ENCODE measurements at regions not wholly inside any gene's neighbourhood (a gene's known extent, or its start where the extent isn't known, plus 50 kb on each side); places are given as distances from the start of the nearest gene placed in this dataset.

DNA sequence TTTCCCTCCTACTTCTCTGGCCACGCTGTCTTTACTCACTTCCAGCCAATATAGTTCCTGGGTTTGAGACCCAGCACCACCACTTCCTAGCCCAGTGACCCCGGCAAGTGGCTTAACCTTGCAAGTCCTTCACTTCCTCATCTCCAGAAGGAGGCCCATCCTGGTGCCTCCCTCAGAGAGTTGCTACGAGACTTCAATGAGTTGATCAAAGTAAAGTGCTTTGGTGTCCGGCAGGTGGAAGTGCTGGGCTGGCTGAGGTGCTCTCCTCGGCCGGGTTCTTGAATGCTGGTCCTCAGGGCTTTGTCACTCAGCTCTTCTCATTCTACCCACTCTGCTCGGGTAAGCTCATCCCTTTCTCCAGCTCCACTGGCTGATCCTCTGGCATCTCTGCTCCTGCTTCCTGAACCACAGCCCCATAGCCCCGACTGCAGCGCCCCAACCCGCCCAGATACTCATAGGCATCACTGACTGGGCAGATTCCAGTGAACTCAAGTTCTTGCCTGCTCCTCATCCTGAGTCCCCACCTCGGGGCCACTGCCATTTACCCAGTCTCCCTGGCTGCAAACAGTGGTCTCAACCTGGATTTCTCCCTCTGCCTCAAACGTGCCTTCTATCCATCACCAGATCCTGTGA lies 75.8 kb upstream of the WNT4 start:
- H3K4me1 ChIP-seq (ENCODE audit: control insufficient read depth, insufficient read depth, low read length) = no peaks in the 10 kb centered on the region
- 86% methylated on average over 11 of the region's 12 CpGs for WGBS (ENCODE audit: insufficient coverage)
- no peaks in the 10 kb centered on the region for H3K9me3 ChIP-seq (replicated peaks; ENCODE audit: control insufficient read depth, low read depth, low read length)
- DNase-seq = no peak
- peaks cover 25% of the 10 kb centered on the region for H3K27me3 ChIP-seq (ENCODE audit: control insufficient read depth, insufficient read depth, low read length)
- no peaks in the 10 kb centered on the region for H3K36me3 ChIP-seq (ENCODE audit: control insufficient read depth, insufficient read depth, low read length)
- no peak overlapping the region for H3K4me3 ChIP-seq (ENCODE audit: low read length)
- no peak overlapping the region for H3K27ac ChIP-seq (ENCODE audit: low read length)

DNA sequence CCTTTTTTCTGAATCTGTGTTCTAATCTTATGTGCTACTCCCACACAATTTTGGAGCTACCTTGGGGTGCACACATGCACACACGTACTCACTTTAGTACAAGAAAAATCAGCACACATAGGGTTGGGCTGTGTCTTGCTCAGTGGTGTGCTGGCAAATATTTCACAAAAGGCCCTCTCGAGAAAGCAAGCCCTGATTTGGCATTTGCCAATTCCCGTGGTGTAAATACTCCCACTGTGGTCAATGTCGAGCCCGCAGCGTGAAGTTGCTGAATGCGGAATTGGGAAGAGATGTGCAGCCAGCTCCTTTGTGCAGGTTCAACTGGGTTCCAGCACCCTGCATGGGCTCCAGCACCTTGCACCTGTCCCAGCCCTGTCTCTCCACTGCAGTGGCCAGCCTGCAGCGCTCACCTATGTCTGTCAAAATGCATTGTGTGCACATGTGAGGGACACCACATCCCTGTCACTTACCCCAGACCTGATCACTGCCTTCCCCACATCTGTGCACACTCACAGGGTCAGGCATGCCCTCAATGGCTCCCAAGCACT lies 78.4 kb upstream of the WNT4 start:
- Histone ChIP-seq H3K27ac (ENCODE audit: low read length) (no peak overlapping the region), H3K9me3 (replicated peaks; ENCODE audit: control insufficient read depth, low read depth, low read length) (peaks cover 4% of the 10 kb centered on the region), H3K27me3 (ENCODE audit: control insufficient read depth, insufficient read depth, low read length) (peaks cover 27% of the 10 kb centered on the region), H3K36me3 (ENCODE audit: control insufficient read depth, insufficient read depth, low read length) (no peaks in the 10 kb centered on the region), H3K4me3 (ENCODE audit: low read length) (no peak overlapping the region), H3K4me1 (ENCODE audit: control insufficient read depth, insufficient read depth, low read length) (no peaks in the 10 kb centered on the region)
- WGBS (ENCODE audit: insufficient coverage) = 80% methylated on average over 7 of the region's 8 CpGs
- no peak for DNase-seq

DNA sequence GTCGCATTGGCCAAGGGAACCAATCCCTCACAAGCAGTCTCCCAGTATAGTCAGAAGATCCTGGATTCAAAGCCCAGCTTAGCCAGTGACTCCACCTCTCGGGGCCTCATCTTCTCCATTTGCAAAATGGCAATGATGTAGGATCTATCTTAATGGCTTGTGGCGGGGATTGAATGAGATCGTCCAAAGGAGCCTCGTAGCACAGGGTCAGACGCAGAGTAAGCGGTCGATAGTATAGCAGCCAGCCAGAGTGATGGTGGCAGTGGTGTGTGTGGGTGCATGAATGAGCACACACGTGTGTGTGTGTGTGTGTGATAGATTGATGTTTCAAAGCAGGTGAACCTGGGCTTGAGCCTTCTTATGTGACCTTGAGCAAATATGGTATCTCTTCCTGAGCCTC lies 79.8 kb upstream of the WNT4 start:
- Histone ChIP-seq H3K27me3 (ENCODE audit: control insufficient read depth, insufficient read depth, low read length) (peaks cover 20% of the 10 kb centered on the region), H3K36me3 (ENCODE audit: control insufficient read depth, insufficient read depth, low read length) (no peaks in the 10 kb centered on the region), H3K27ac (ENCODE audit: low read length) (no peak overlapping the region), H3K4me1 (ENCODE audit: control insufficient read depth, insufficient read depth, low read length) (no peaks in the 10 kb centered on the region), H3K4me3 (ENCODE audit: low read length) (no peak overlapping the region), H3K9me3 (replicated peaks; ENCODE audit: control insufficient read depth, low read depth, low read length) (peaks cover 4% of the 10 kb centered on the region)
- DNase-seq = no peak
- 62% methylated on average over 9 of the region's 9 CpGs for WGBS (ENCODE audit: insufficient coverage)

DNA sequence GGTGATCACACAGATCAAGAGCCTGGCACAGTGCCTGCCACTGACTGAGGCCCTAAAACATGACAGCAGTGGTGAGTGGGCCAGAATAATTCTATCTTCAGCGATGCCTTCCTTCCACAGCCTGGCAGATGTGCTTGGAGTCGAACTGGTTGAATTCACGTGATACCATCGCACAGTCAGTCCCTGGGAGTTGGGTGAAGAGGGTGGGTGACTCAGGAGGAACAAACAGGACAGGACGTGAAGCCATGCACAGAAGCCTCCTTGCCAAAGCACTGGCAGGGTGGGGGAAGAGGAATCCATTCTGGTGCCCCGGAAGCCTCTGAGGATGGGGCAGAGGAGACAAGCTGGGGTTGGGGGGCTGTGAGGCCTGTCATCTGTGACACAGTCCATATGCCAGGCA lies 80.3 kb upstream of the WNT4 start:
- no peak for DNase-seq
- H3K36me3 ChIP-seq (ENCODE audit: control insufficient read depth, insufficient read depth, low read length) = no peaks in the 10 kb centered on the region
- peaks cover 4% of the 10 kb centered on the region for H3K9me3 ChIP-seq (replicated peaks; ENCODE audit: control insufficient read depth, low read depth, low read length)
- H3K27ac ChIP-seq (ENCODE audit: low read length) = no peak overlapping the region
- H3K4me3 ChIP-seq (ENCODE audit: low read length) = no peak overlapping the region
- no peaks in the 10 kb centered on the region for H3K4me1 ChIP-seq (ENCODE audit: control insufficient read depth, insufficient read depth, low read length)
- H3K27me3 ChIP-seq (ENCODE audit: control insufficient read depth, insufficient read depth, low read length) = peaks cover 18% of the 10 kb centered on the region
- WGBS (ENCODE audit: insufficient coverage) = 75% methylated on average over 5 of the region's 6 CpGs

DNA sequence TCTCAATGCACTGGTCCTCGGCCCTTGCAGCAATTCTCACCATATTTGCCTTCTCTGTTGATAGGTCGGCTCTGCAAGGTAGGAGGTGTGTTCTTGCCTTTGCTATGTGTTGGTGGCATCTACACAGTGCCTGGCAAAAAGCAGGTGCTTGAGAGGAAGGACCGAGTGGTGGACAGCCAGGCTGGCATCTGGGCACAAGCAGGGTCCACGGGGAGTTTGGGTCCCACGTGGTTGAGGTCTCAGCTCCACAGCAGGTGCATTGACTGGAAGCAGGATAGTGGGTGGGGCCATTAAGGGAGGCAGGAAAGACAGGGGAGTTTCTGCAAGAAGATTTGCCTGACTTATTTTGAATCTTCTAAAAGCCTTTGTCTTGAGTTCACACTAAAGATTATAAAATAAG lies 81.2 kb upstream of the WNT4 start:
- WGBS (ENCODE audit: insufficient coverage) = 72% methylated on average over 3 of the region's 5 CpGs

DNA sequence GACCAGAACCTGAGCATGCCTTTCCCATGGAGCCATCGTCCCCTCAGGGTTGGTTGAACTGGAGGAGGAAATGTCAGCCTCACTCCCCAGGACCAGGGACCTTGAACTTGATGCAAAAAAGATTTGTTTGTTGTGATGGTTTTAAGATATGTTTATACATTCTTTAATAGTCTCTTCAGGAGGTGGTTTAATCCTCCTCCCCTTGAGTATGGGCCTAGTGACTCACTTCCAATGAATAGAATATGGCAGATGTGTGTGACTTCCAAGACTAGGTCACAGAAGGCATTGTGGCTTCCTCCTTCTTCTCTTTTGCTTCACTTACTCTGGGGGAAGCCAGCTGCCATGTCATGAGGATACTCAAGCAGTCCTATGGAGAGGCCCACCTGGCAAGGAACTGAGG lies 81.7 kb upstream of the WNT4 start:
- Histone ChIP-seq H3K9me3 (replicated peaks; ENCODE audit: control insufficient read depth, low read depth, low read length) (peaks cover 4% of the 10 kb centered on the region), H3K27ac (ENCODE audit: low read length) (no peak overlapping the region), H3K4me3 (ENCODE audit: low read length) (no peak overlapping the region), H3K4me1 (ENCODE audit: control insufficient read depth, insufficient read depth, low read length) (no peaks in the 10 kb centered on the region), H3K27me3 (ENCODE audit: control insufficient read depth, insufficient read depth, low read length) (peaks cover 10% of the 10 kb centered on the region), H3K36me3 (ENCODE audit: control insufficient read depth, insufficient read depth, low read length) (no peaks in the 10 kb centered on the region)
- no CpG with 5 or more reads among the region's 1 CpG for WGBS (ENCODE audit: insufficient coverage)
- no peak for DNase-seq

More for the DNA sequence above, 81.2 kb upstream of the WNT4 start:
- H3K4me1 ChIP-seq (ENCODE audit: control insufficient read depth, insufficient read depth, low read length) = no peaks in the 10 kb centered on the region
- no peak overlapping the region for H3K4me3 ChIP-seq (ENCODE audit: low read length)
- peaks cover 4% of the 10 kb centered on the region for H3K9me3 ChIP-seq (replicated peaks; ENCODE audit: control insufficient read depth, low read depth, low read length)
- DNase-seq = no peak
- no peaks in the 10 kb centered on the region for H3K36me3 ChIP-seq (ENCODE audit: control insufficient read depth, insufficient read depth, low read length)
- peaks cover 15% of the 10 kb centered on the region for H3K27me3 ChIP-seq (ENCODE audit: control insufficient read depth, insufficient read depth, low read length)
- H3K27ac ChIP-seq (ENCODE audit: low read length) = no peak overlapping the region

DNA sequence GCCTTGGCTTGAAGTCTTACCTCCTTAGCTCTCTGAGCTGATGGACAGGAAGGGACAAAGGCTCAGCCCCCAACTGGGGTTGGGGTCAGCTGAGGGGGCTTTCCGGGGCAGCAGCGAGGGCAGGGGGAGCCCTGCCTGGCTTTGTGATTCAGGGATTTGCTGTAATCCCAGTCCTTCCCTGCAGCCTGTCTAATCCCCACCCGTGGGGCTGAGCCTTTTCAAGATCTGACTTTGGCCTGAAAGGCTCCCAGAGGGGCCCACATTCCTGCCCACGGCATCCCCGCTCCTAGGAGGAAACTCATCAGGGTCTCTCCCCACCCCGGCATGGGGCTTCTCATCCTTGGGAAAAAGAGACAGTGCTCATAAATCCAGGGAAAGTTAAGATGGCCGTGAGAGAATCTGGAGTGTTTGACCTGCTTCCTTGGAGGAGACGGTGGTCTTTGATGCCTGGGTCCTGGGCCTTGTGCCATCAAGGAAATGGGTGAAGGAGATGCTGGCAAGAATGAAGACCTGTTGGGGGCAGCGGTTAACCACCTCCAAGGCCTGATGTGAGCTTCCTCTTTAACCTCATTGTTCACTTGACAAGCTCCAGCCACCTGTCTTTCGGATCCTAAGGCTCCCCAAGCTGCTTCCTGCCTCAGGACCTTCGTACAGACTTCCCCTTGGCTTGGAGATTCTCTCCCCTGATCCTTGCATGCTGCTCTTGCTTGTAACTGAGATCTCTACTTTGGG lies 83.1 kb upstream of the WNT4 start:
- no peaks in the 10 kb centered on the region for H3K4me1 ChIP-seq (ENCODE audit: control insufficient read depth, insufficient read depth, low read length)
- no peaks in the 10 kb centered on the region for H3K36me3 ChIP-seq (ENCODE audit: control insufficient read depth, insufficient read depth, low read length)
- DNase-seq = no peak
- no peak overlapping the region for H3K27ac ChIP-seq (ENCODE audit: low read length)
- H3K4me3 ChIP-seq (ENCODE audit: low read length) = no peak overlapping the region
- peaks cover 8% of the 10 kb centered on the region for H3K27me3 ChIP-seq (ENCODE audit: control insufficient read depth, insufficient read depth, low read length)
- peaks cover 4% of the 10 kb centered on the region for H3K9me3 ChIP-seq (replicated peaks; ENCODE audit: control insufficient read depth, low read depth, low read length)
- 21% methylated on average over 7 of the region's 11 CpGs for WGBS (ENCODE audit: insufficient coverage)

DNA sequence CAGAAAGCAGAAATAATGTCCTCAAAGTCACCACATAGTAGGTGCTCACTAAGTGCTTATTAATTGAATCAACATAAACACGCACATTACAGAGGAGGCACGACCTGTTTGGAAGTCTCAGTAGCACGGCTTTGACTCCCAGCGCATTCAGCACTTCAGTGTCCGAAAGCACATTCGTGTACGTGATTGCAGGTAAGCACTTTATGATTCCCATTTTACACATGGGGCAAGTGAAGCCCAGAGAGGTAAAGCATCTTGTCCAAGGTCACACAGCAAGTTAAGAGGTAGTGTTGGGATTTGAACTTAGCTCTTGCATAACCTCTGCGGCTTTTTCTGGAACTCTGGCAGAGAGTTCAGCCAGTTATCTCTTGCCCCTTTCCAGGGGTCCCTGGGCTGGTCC lies 85.2 kb upstream of the WNT4 start:
- WGBS (ENCODE audit: insufficient coverage) = 90% methylated on average over 7 of the region's 8 CpGs

DNA sequence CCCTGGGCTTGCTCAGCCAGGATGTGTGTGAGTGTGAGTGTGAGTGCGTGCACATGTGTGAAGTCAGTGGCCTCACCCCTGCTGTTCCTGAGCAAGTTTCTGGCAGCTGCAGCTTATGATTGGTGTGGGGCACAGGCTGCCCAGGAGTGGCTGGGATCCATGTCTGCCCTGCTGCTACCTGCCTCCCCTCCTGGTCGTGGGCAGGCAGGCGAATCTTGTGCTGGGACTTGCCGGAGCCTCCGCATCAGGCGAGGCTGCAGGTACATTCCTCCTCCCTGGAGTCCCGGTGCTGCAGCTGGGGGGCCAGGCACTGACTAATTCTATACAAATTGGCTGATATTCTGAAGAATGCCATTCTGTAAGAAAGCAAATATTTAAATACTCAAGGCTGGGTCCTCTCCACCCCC lies 85.6 kb upstream of the WNT4 start:
- Histone ChIP-seq H3K4me1 (ENCODE audit: control insufficient read depth, insufficient read depth, low read length) (no peaks in the 10 kb centered on the region), H3K36me3 (ENCODE audit: control insufficient read depth, insufficient read depth, low read length) (no peaks in the 10 kb centered on the region), H3K9me3 (replicated peaks; ENCODE audit: control insufficient read depth, low read depth, low read length) (peaks cover 4% of the 10 kb centered on the region), H3K4me3 (ENCODE audit: low read length) (no peak overlapping the region), H3K27ac (ENCODE audit: low read length) (no peak overlapping the region), H3K27me3 (ENCODE audit: control insufficient read depth, insufficient read depth, low read length) (peaks cover 9% of the 10 kb centered on the region)
- 47% methylated on average over 2 of the region's 7 CpGs for WGBS (ENCODE audit: insufficient coverage)
- no peak for DNase-seq

More for the DNA sequence above, 85.2 kb upstream of the WNT4 start:
- Histone ChIP-seq H3K36me3 (ENCODE audit: control insufficient read depth, insufficient read depth, low read length) (no peaks in the 10 kb centered on the region), H3K4me3 (ENCODE audit: low read length) (no peak overlapping the region), H3K27ac (ENCODE audit: low read length) (no peak overlapping the region), H3K9me3 (replicated peaks; ENCODE audit: control insufficient read depth, low read depth, low read length) (peaks cover 4% of the 10 kb centered on the region), H3K4me1 (ENCODE audit: control insufficient read depth, insufficient read depth, low read length) (no peaks in the 10 kb centered on the region), H3K27me3 (ENCODE audit: control insufficient read depth, insufficient read depth, low read length) (peaks cover 9% of the 10 kb centered on the region)
- DNase-seq = no peak

DNA sequence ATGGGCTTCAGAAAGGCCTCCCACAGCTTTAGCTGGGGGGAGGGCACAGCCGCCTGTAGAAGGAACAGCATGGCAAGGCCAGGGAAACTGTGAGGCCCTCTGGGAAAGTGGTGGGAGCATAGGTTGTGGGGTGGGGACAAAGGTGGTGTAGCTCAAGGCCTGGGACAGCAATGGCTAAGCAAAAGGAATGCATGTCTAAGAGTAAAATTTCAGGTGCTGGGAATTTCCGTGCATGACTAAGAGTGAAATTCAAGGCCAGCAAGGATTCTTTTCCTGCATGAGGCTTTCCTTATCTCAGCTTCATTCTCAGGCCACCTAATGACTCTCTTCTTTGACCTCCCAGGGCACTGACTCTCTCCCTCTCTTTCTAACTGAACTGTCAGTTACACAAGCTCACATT lies 86.5 kb upstream of the WNT4 start:
- WGBS (ENCODE audit: insufficient coverage) = 62% methylated on average over 2 of the region's 2 CpGs
- Histone ChIP-seq H3K4me1 (ENCODE audit: control insufficient read depth, insufficient read depth, low read length) (peaks cover 5% of the 10 kb centered on the region), H3K4me3 (ENCODE audit: low read length) (no peak overlapping the region), H3K27ac (ENCODE audit: low read length) (no peak overlapping the region), H3K9me3 (replicated peaks; ENCODE audit: control insufficient read depth, low read depth, low read length) (peaks cover 4% of the 10 kb centered on the region), H3K27me3 (ENCODE audit: control insufficient read depth, insufficient read depth, low read length) (peaks cover 15% of the 10 kb centered on the region), H3K36me3 (ENCODE audit: control insufficient read depth, insufficient read depth, low read length) (no peaks in the 10 kb centered on the region)
- no peak for DNase-seq

Data from muscle of leg (tissue), 3 donors.